GM19372 (cell line): ENCODE measurements at regions not wholly inside any gene's neighbourhood (a gene's known extent, or its start where the extent isn't known, plus 50 kb on each side); places are given as distances from the start of the nearest gene placed in this dataset.

Experiments used
- ATAC-seq: cut with Tn5 transposase; IDR thresholded peaks from one replicate; pipeline ENCODE4 v1.9.1; 2021; ENCODE audit warnings: mild to moderate bottlenecking, low read depth, moderate library complexity; ENCODE audit not compliant: unreplicated experiment

- ATAC-seq: no peak
Observed at GRCh38 chr18:68263481-68263880, 451.4 kb downstream of the TMX3 start.

GRCh38 chr18:68262690-68263294, 452.1 kb downstream of the TMX3 start:
- no peak for ATAC-seq

GRCh38 chr18:68256418-68257067, 458.4 kb downstream of the TMX3 start:
- no peak for ATAC-seq

GRCh38 chr18:68244786-68245185, 470.1 kb downstream of the TMX3 start:
- ATAC-seq: no peak

- ATAC-seq: no peak
Observed at GRCh38 chr18:68241881-68242280, 473.0 kb downstream of the TMX3 start.

- ATAC-seq: no peak
Observed at GRCh38 chr18:68234676-68235075, 480.2 kb downstream of the TMX3 start.

- no peak for ATAC-seq
Observed at GRCh38 chr18:68234131-68234530, 480.8 kb downstream of the TMX3 start.

GRCh38 chr18:68233018-68233417, 481.9 kb downstream of the TMX3 start:
- no peak for ATAC-seq

- no peak for ATAC-seq
Observed at GRCh38 chr18:68229351-68229750, 485.6 kb downstream of the TMX3 start.

- no peak for ATAC-seq
Observed at GRCh38 chr18:68221111-68221724, 493.7 kb downstream of the TMX3 start.

- no peak for ATAC-seq
Observed at GRCh38 chr18:68220458-68220857, 494.4 kb downstream of the TMX3 start.

GRCh38 chr18:68219872-68220271, 495.0 kb downstream of the TMX3 start:
- no peak for ATAC-seq

- ATAC-seq: no peak
Observed at GRCh38 chr18:68219274-68219673, 495.6 kb downstream of the TMX3 start.

- ATAC-seq: no peak
Observed at GRCh38 chr18:68215931-68216330, 499.0 kb downstream of the TMX3 start.

GRCh38 chr18:68186039-68186438, 528.9 kb downstream of the TMX3 start:
- no peak for ATAC-seq

GRCh38 chr18:68181956-68182355, 533.0 kb downstream of the TMX3 start:
- ATAC-seq: no peak

GRCh38 chr18:68179811-68180210, 535.1 kb downstream of the TMX3 start:
- no peak for ATAC-seq

- ATAC-seq: no peak
Observed at GRCh38 chr18:68178921-68179320, 536.0 kb downstream of the TMX3 start.

- ATAC-seq: no peak
Observed at GRCh38 chr18:68177807-68178702, 536.9 kb downstream of the TMX3 start.

- no peak for ATAC-seq
Observed at GRCh38 chr18:68176901-68177300, 538.0 kb downstream of the TMX3 start.
